HG02852 (cell line): ENCODE measurements at regions not wholly inside any gene's neighbourhood (a gene's known extent, or its start where the extent isn't known, plus 50 kb on each side); places are given as distances from the start of the nearest gene placed in this dataset.
A peak's percentile ranks its signal among the peaks of the same experiment; 100 is the strongest.

Source experiments
- ATAC-seq: cut with Tn5 transposase; IDR thresholded peaks from one replicate; pipeline ENCODE4 v1.9.1; 2021; ENCODE audit warnings: mild to moderate bottlenecking, moderate library complexity; ENCODE audit not compliant: unreplicated experiment

DNA sequence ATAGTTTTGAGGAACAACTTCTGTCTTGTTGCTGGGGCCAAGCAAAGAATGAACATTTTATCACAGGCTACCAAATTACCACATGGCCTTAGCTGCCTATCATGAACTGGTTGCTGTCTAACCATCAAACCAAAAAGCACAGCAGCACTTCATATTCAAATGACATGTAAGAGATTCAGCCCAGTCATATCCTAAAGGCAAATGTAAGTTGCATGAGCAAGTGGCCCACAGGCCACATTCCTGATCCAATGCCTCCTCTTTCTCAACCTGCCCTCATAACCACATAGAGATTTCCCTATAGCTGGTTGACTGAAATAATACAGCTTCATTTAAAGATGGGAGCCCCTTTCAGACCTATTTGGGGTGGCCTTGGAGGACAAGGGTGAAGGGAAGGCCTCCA, 572.3 kb downstream of the IRS1 start:
- ATAC-seq: no peak

- ATAC-seq: no peak
Measured at GRCh38 chr2:226223704-226224103, 575.9 kb downstream of the IRS1 start.

GRCh38 chr2:226220511-226220910, 579.1 kb downstream of the IRS1 start:
- ATAC-seq: no peak

- no peak for ATAC-seq
Measured at GRCh38 chr2:226217191-226217590, 582.4 kb downstream of the IRS1 start.

DNA sequence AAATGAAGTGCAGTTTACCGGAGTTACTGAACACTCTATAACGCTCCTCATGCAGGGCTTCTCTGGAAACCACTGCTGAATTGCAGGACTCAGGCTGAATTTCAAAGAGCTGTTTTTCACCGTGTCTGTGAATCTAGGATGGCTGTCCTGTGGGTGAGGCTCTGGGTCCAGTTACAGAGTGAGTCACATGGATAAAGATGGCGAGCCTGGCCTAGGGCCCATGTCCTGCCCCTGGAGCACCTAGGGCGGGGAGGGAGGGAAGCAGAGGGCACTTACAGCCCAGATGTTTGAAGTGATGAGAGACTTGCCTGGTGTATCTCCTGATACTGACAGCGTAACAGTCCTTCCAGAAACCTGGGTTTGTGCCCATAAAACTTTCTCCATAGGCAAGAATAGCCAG, 583.0 kb downstream of the IRS1 start:
- ATAC-seq: no peak

DNA sequence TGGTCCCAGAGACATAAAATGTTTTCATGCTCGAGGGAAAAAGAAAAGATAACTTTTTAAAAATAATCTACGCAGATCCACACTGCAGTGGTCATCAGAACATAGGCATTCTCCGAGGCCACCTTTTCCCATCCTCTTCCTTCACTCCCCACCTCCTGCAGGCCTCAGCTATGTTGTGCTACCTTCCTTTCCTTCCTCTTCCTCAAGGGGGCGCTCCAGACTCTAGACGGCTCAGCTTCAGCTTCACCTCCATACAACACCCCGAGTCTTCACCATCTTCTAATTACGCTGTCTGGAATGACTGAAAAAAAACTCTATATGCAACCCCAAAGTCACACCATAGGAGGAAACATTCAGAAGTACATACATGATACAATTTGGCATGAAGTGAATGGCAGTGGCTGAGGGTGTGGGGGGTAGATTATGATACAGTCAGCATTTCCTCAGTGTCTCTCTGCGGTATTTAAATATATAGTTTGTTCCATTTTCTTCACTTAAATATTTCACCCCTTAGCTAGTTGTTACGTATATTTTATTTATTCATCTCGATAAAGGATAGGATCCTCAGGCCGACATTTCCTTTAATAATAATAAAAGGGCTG, 583.6 kb downstream of the IRS1 start:
- ATAC-seq: peak; percentile 93

DNA sequence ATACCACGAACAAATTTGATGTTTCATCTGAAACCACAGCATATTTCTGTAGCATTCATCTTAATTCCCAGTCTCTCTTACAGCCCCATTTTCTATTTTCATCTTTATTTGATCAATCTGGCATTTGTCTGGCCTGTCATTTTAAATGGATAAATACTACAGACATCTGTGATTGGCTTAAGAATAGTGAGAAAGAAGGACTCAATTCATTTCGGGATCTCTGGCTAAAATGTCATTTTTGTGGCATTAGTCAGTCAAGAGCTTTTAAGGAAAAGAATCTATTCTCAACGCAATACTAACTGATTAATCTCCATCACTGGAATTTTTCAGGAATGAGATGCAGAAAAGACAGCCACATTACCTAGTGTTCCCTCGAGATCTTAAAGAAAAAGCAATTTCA, 585.9 kb downstream of the IRS1 start:
- no peak for ATAC-seq

- no peak for ATAC-seq
Measured at GRCh38 chr2:226211439-226211838, 588.2 kb downstream of the IRS1 start.

GRCh38 chr2:226208726-226209125, 590.9 kb downstream of the IRS1 start:
- ATAC-seq: no peak

GRCh38 chr2:226207671-226208070, 591.9 kb downstream of the IRS1 start:
- ATAC-seq: no peak

- no peak for ATAC-seq
Measured at GRCh38 chr2:226199555-226199954, 600.1 kb downstream of the IRS1 start.

- ATAC-seq: no peak
Measured at GRCh38 chr2:226198956-226199355, 600.7 kb downstream of the IRS1 start.

DNA sequence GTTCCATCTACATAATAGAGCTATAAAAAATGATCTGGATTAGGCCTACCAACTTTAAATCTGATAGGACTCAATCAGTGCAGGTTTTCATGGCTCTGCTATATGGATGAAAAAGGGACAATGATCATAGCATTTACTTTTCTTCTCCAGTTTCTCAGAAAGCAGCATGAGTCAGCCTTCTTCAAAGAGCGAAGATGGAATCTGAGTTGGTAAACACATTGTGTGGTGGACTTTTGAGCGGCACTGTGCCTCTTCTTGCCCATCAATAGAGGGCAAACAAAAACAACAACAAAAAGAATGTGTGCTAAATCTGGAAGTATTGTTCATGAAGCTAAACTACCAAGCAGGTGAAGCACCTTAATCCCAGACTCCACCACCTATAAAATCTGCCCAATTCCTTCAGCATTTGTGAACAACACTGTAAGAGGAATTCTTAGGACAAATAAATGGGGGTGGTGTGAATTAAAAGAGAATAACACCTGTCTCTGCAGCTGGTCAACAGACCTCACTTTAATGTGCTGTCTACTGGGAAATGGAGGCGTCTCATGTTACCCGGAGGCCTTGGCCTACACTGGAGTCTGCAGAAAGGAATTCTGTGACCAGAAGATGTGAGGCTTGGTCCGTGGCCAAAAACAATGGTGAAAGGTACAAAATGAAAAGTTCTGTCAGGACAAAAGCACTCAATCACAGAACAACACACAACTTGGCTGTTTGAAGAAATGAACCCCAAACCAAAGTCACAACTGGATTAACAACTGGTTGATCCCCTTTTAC, 609.0 kb downstream of the IRS1 start:
- no peak for ATAC-seq

GRCh38 chr2:226189061-226189460, 610.6 kb downstream of the IRS1 start:
- no peak for ATAC-seq

GRCh38 chr2:226187616-226188015, 612.0 kb downstream of the IRS1 start:
- no peak for ATAC-seq

- no peak for ATAC-seq
Measured at GRCh38 chr2:226187156-226187555, 612.5 kb downstream of the IRS1 start.

DNA sequence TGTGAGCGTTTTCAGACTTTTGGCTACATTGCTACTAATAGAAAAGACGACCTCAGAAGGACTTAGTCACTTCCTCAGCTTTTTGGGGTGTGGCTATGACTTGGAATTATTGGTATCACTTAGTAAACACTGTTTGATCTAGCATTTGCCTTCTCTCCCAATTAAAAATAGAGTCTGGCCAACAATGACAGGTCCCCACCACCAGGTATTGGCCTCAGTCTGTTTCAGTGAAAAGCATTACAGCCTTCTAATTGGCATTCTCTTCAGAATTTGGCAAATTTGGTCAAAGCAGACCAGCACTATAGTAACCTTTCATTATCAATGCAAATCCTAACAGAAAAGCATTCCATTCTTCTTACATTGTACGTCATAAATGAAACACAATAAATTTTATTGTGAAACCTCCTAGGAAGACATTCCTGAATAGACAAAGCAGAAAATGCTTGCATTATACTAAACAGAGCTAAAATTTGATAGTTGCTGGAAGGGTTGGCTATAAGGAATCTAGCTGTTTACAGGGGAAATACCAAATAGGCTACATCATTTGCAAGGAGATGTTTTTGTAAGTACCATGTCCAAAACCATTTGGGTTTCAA, 613.9 kb downstream of the IRS1 start:
- ATAC-seq: no peak

DNA sequence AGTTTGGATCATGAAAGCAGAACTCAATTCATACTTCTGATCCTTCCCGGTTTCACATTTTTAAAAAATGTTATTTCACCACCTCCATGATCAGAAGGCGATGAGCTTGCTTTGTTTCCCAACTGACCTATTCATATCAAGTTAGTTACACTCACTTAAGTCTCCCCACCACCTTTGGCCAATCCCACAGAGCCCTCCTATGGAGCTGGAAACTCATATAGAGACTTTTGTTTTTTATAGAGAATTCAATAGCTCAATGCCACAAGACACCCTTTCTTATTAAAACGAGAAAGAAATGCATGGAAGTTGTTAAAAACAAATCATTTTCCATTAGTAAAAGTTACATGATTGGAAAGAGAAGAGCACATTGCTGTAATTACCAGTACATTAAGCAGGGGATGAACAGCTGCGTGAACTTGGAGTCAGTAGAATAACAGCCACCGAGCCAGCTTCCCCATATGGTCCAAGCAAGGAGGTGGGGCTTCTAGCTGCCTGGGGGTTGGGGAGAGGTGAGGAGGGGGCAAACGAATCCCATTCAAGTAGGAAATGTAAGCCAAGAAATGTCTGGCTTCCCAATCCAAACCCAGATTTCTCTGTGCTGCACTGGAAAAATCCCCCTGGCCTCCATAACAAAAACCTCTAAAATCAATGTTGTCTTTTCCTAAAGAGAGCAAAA, 614.5 kb downstream of the IRS1 start:
- ATAC-seq: no peak

DNA sequence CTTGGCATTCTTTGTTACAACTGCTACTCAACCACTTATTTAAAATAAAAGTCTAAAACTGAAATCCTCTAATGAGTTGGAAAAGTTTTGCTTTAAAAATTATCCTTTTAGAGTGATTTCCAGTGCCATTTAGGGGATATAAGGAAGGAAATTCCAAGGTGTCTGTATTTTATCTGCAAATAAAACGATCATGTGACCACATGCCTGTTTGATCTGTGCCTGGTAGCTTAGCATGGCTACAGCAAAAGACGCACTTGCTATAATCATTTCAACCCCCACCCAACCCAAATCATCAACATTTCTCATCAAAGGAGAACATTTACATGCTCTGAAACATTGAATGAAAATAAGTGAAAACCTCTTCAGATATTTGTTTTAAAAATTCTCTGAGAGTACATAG, 615.1 kb downstream of the IRS1 start:
- ATAC-seq: no peak

GRCh38 chr2:226183550-226183949, 616.1 kb downstream of the IRS1 start:
- ATAC-seq: no peak

DNA sequence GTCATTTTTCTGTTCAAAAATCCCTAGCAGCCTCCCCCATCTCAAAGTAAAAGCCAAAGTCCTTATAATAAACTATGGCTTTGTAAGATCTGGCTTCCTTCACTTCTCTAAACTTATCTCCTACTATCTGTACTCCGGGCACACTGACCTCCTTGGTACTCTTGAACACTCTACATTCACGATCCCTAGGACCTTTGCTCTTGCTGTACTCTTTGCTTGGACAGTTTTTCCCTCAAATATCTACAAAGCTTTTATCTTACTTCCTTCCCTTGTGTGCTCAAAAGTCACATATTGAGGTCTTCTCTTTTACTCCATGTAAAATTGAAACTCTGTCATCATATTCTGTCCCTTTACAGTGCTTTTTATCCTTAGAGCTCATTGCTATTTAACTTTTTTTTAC, 616.6 kb downstream of the IRS1 start:
- ATAC-seq: no peak

DNA sequence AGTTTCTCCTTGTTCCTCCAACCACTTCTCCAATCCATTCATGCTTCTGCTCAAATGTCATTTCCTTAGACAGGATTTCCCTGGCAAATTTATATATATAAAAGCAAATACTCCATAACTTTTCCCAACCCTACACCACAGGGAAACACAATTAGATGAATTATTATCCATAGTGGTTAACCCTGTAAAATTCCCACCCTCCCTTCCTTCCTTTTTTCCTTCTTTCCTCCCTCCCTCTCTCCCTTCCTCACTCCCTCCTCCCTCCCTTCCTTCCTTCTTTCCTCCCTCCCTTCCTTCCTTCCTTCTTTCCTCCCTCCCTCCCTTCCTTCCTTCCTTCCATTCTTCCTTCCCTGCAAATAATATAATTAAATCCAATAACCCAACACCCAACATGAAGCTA, 617.7 kb downstream of the IRS1 start:
- ATAC-seq: no peak
